ENCODE measurements at regions not wholly inside any gene's neighbourhood (a gene's known extent, or its start where the extent isn't known, plus 50 kb on each side); places are given as distances from the start of the nearest gene placed in this dataset.

- no peak overlapping the region for H3K27ac ChIP-seq (ENCODE audit: low read length)
- no peak for DNase-seq (ENCODE audit: low read depth, low spot score)
- in situ Hi-C loops (cut with HindIII; ENCODE audit: low pct_unique_long_range_greater_than_20kb, low sequenced_read_pairs) (no loop called here), intact Hi-C loops (cut with micrococcal nuclease; ENCODE audit: unreplicated experiment) (no loop called here)
- TF ChIP-seq SIN3A (IDR thresholded peaks at IDR 0.05; ENCODE audit: borderline replicate concordance, insufficient read depth, low read depth, low read length) (no peak), TCF7L2 (IDR thresholded peaks at IDR 0.05; ENCODE audit: low read depth, low read length) (no peak), CTCF (IDR thresholded peaks at IDR 0.05) (no peak), REST (IDR thresholded peaks at IDR 0.05; ENCODE audit: insufficient read depth in 1 of 2, low read depth in 2 of 2, low read length in 1 of 2) (no peak), POLR2AphosphoS5 (IDR thresholded peaks at IDR 0.05; ENCODE audit: low read depth, low read length) (no peak)
- no peaks in the 10 kb centered on the region for H3K4me1 ChIP-seq (ENCODE audit: control insufficient read depth, insufficient read depth, low read length)
- no peaks in the 10 kb centered on the region for H3K9me3 ChIP-seq (ENCODE audit: control insufficient read depth, insufficient read depth, low read depth, low read length)
- ATAC-seq = no peak
- CTCF ChIA-PET = no interaction called here
- POLR2A ChIA-PET = no interaction called here
- no peak overlapping the region for H3K4me3 ChIP-seq (ENCODE audit: low read depth in 2 of 2, low read length in 2 of 2)
- no peaks in the 10 kb centered on the region for H3K36me3 ChIP-seq (ENCODE audit: control insufficient read depth, insufficient read depth, low read length)
- no peaks in the 10 kb centered on the region for H3K27me3 ChIP-seq (ENCODE audit: control insufficient read depth, insufficient read depth, low read length)
- no TSS peak for BruUV-seq (replicated peaks)
These were observed 335.5 kb upstream of the CHORDC1 start for GRCh38 chr11:90558328-90558865.

- DNase-seq (ENCODE audit: low read depth, low spot score) (no peak), ATAC-seq (no peak)
- intact Hi-C loops (cut with micrococcal nuclease; ENCODE audit: unreplicated experiment) = no loop called here
- no peak overlapping the region for H3K4me3 ChIP-seq (ENCODE audit: low read depth in 2 of 2, low read length in 2 of 2)
- no peak for TF ChIP-seq REST (IDR thresholded peaks at IDR 0.05; ENCODE audit: insufficient read depth in 1 of 2, low read depth in 2 of 2, low read length in 1 of 2)
- TF ChIP-seq CTCF (IDR thresholded peaks at IDR 0.05) = no peak
- no peak for TF ChIP-seq POLR2AphosphoS5 (IDR thresholded peaks at IDR 0.05; ENCODE audit: low read depth, low read length)
- no peak for TF ChIP-seq TCF7L2 (IDR thresholded peaks at IDR 0.05; ENCODE audit: low read depth, low read length)
- no peak for TF ChIP-seq SIN3A (IDR thresholded peaks at IDR 0.05; ENCODE audit: borderline replicate concordance, insufficient read depth, low read depth, low read length)
- no TSS peak for BruUV-seq (replicated peaks)
- H3K36me3 ChIP-seq (ENCODE audit: control insufficient read depth, insufficient read depth, low read length) = no peaks in the 10 kb centered on the region
- no peaks in the 10 kb centered on the region for H3K9me3 ChIP-seq (ENCODE audit: control insufficient read depth, insufficient read depth, low read depth, low read length)
- no peaks in the 10 kb centered on the region; the same call in 1 of the 2 replicates for H3K4me1 ChIP-seq (ENCODE audit: control insufficient read depth, insufficient read depth, low read length)
- in situ Hi-C loops (cut with HindIII; ENCODE audit: low pct_unique_long_range_greater_than_20kb, low sequenced_read_pairs) = no loop called here
- H3K27me3 ChIP-seq (ENCODE audit: control insufficient read depth, insufficient read depth, low read length) = no peaks in the 10 kb centered on the region
- POLR2A ChIA-PET = no interaction called here
- H3K27ac ChIP-seq (ENCODE audit: low read length) = no peak overlapping the region
- CTCF ChIA-PET = no interaction called here
These were observed 333.8 kb upstream of the CHORDC1 start for GRCh38 chr11:90556606-90557005.
